Natural killer cell treated with Interleukin-12 subunit alpha and Interleukin-12 subunit beta and Interleukin-15 and Interleukin-18, amount 100 ng/mL, for 72 hours (primary cell): ENCODE measurements at regions not wholly inside any gene's neighbourhood (a gene's known extent, or its start where the extent isn't known, plus 50 kb on each side); places are given as distances from the start of the nearest gene placed in this dataset.
"Not testable (repeated sequence)": the region's sequence is repeated elsewhere in the genome, so short reads cannot be mapped to it uniquely, and the experiment has no call there.

Experiments
- ATAC-seq, 2 donors: fragments of 150-1000 bp; cut with Tn5 transposase in 1 of 2; sonication (Bioruptor Pico), chemical (Tn5 transposase) in 1 of 2; 2 replicates each; pipeline ENCODE4 v1.10.0; 2021
- DNase-seq: peaks from one replicate; pipeline ENCODE4 v3.0.0; 2022; ENCODE audit warnings: low spot score
- H3K27ac Mint-ChIP-seq, 2 donors: 1 replicate in 1 of 2; 2 replicates in 1 of 2; pipeline ENCODE4 v1.8.0; 2022; ENCODE audit warnings: mixed read lengths in 2 of 2, mild to moderate bottlenecking in 1 of 2, moderate library complexity in 1 of 2
- H3K27me3 Mint-ChIP-seq, 2 donors: 1 replicate in 1 of 2; 2 replicates in 1 of 2; pipeline ENCODE4 v1.8.0; 2022; ENCODE audit warnings: mixed read lengths in 2 of 2
- H3K36me3 Mint-ChIP-seq: one replicate; pipeline ENCODE4 v1.8.0; 2022; ENCODE audit warnings: mixed read lengths
- H3K4me1 Mint-ChIP-seq, 2 donors: 1 replicate in 1 of 2; 2 replicates in 1 of 2; pipeline ENCODE4 v1.8.0; 2022; ENCODE audit warnings: low read depth in 2 of 2, mixed read lengths in 2 of 2, mild to moderate bottlenecking in 1 of 2
- H3K4me3 Mint-ChIP-seq: one replicate; pipeline ENCODE4 v1.8.0; 2022; ENCODE audit warnings: mixed read lengths
- H3K9me3 Mint-ChIP-seq: 2 replicates; pipeline ENCODE4 v1.8.0; 2022; ENCODE audit warnings: mixed read lengths

GRCh38 chr2:82797469-82797868 lies 1661.6 kb downstream of the SUCLG1 start:
- Mint-ChIP-seq H3K9me3 (peaks cover 7% of the 10 kb centered on the region), H3K27me3 (no peaks in the 10 kb centered on the region), H3K4me3 (no peak overlapping the region), H3K36me3 (peaks cover 6% of the 10 kb centered on the region), H3K27ac (no peak overlapping the region), H3K4me1 (no peaks in the 10 kb centered on the region)
- ATAC-seq (no peak), DNase-seq (no peak)

- no peak for ATAC-seq
- Mint-ChIP-seq H3K4me3 (no peak overlapping the region), H3K9me3 (peaks cover 3% of the 10 kb centered on the region)
These were observed 1662.9 kb downstream of the SUCLG1 start for GRCh38 chr2:82796132-82796531.

GRCh38 chr2:82795446-82795845 lies 1663.6 kb downstream of the SUCLG1 start:
- DNase-seq (no peak), ATAC-seq (no peak)
- no peaks in the 10 kb centered on the region for H3K36me3 Mint-ChIP-seq
- no peak overlapping the region for H3K4me3 Mint-ChIP-seq
- H3K4me1 Mint-ChIP-seq, result no peaks in the 10 kb centered on the region
- H3K9me3 Mint-ChIP-seq, result peaks cover 3% of the 10 kb centered on the region
- H3K27ac Mint-ChIP-seq, result no peak overlapping the region
- no peaks in the 10 kb centered on the region for H3K27me3 Mint-ChIP-seq

More at GRCh38 chr2:82796132-82796531, 1662.9 kb downstream of the SUCLG1 start:
- no peak for DNase-seq
- H3K36me3 Mint-ChIP-seq, result no peaks in the 10 kb centered on the region
- H3K27me3 Mint-ChIP-seq, result no peaks in the 10 kb centered on the region
- H3K4me1 Mint-ChIP-seq, result no peaks in the 10 kb centered on the region
- H3K27ac Mint-ChIP-seq, result no peak overlapping the region

GRCh38 chr2:82793711-82794435 lies 1665.2 kb downstream of the SUCLG1 start:
- ATAC-seq (no peak), DNase-seq (no peak)
- Mint-ChIP-seq H3K4me1 (no peaks in the 10 kb centered on the region), H3K36me3 (no peaks in the 10 kb centered on the region), H3K27ac (no peak overlapping the region), H3K9me3 (peaks cover 4% of the 10 kb centered on the region), H3K4me3 (no peak overlapping the region), H3K27me3 (no peaks in the 10 kb centered on the region)

GRCh38 chr2:82792316-82792715 lies 1666.8 kb downstream of the SUCLG1 start:
- peaks cover 9% of the 10 kb centered on the region for H3K9me3 Mint-ChIP-seq

GRCh38 chr2:82790206-82791021 lies 1668.7 kb downstream of the SUCLG1 start:
- H3K27me3 Mint-ChIP-seq, result no peaks in the 10 kb centered on the region
- H3K27ac Mint-ChIP-seq, result no peak overlapping the region
- no peak overlapping the region for H3K4me3 Mint-ChIP-seq
- H3K4me1 Mint-ChIP-seq, result no peaks in the 10 kb centered on the region
- H3K36me3 Mint-ChIP-seq, result no peaks in the 10 kb centered on the region
- peaks cover 9% of the 10 kb centered on the region for H3K9me3 Mint-ChIP-seq
- DNase-seq (no peak), ATAC-seq (no peak)

More at GRCh38 chr2:82792316-82792715, 1666.8 kb downstream of the SUCLG1 start:
- Mint-ChIP-seq H3K36me3 (no peaks in the 10 kb centered on the region), H3K4me1 (no peaks in the 10 kb centered on the region), H3K4me3 (no peak overlapping the region), H3K27me3 (no peaks in the 10 kb centered on the region), H3K27ac (no peak overlapping the region)
- ATAC-seq (no peak), DNase-seq (no peak)

GRCh38 chr2:82789851-82790205 lies 1669.3 kb downstream of the SUCLG1 start:
- DNase-seq (no peak), ATAC-seq (no peak)
- H3K4me1 Mint-ChIP-seq, result no peaks in the 10 kb centered on the region
- H3K9me3 Mint-ChIP-seq, result peaks cover 9% of the 10 kb centered on the region
- no peak overlapping the region for H3K27ac Mint-ChIP-seq
- H3K36me3 Mint-ChIP-seq, result no peaks in the 10 kb centered on the region
- H3K27me3 Mint-ChIP-seq, result no peaks in the 10 kb centered on the region
- H3K4me3 Mint-ChIP-seq, result no peak overlapping the region

- no peak for ATAC-seq
- Mint-ChIP-seq H3K27me3 (no peaks in the 10 kb centered on the region), H3K27ac (no peak overlapping the region), H3K36me3 (no peaks in the 10 kb centered on the region), H3K9me3 (peaks cover 10% of the 10 kb centered on the region), H3K4me3 (no peak overlapping the region), H3K4me1 (no peaks in the 10 kb centered on the region)
- DNase-seq, result no peak
These were observed 1677.7 kb downstream of the SUCLG1 start for GRCh38 chr2:82781176-82781915.

GRCh38 chr2:82780050-82780449 lies 1679.0 kb downstream of the SUCLG1 start:
- H3K27ac Mint-ChIP-seq, result no peak overlapping the region
- H3K36me3 Mint-ChIP-seq, result peaks cover 3% of the 10 kb centered on the region
- ATAC-seq (no peak), DNase-seq (no peak)
- peaks cover 16% of the 10 kb centered on the region for H3K9me3 Mint-ChIP-seq
- no peak overlapping the region for H3K4me3 Mint-ChIP-seq
- no peaks in the 10 kb centered on the region for H3K4me1 Mint-ChIP-seq
- no peaks in the 10 kb centered on the region for H3K27me3 Mint-ChIP-seq

GRCh38 chr2:82752396-82752795 lies 1706.7 kb downstream of the SUCLG1 start:
- peaks cover 12% of the 10 kb centered on the region for H3K36me3 Mint-ChIP-seq
- DNase-seq, result no peak
- H3K4me1 Mint-ChIP-seq, result no peaks in the 10 kb centered on the region
- no peak for ATAC-seq
- H3K27ac Mint-ChIP-seq, result no peak overlapping the region
- no peaks in the 10 kb centered on the region for H3K27me3 Mint-ChIP-seq
- H3K4me3 Mint-ChIP-seq, result no peak overlapping the region
- peaks cover 30% of the 10 kb centered on the region for H3K9me3 Mint-ChIP-seq

GRCh38 chr2:82748653-82749052 lies 1710.4 kb downstream of the SUCLG1 start:
- H3K27me3 Mint-ChIP-seq, result no peaks in the 10 kb centered on the region
- no peak overlapping the region for H3K4me3 Mint-ChIP-seq
- H3K36me3 Mint-ChIP-seq, result peaks cover 12% of the 10 kb centered on the region
- no peak overlapping the region for H3K27ac Mint-ChIP-seq
- peaks cover 28% of the 10 kb centered on the region for H3K9me3 Mint-ChIP-seq
- no peaks in the 10 kb centered on the region for H3K4me1 Mint-ChIP-seq
- ATAC-seq (no peak), DNase-seq (no peak)

- DNase-seq, result no peak
- Mint-ChIP-seq H3K36me3 (no peaks in the 10 kb centered on the region), H3K27me3 (no peaks in the 10 kb centered on the region), H3K9me3 (peaks cover 7% of the 10 kb centered on the region), H3K4me3 (no peak overlapping the region), H3K4me1 (no peaks in the 10 kb centered on the region), H3K27ac (no peak overlapping the region)
- no peak for ATAC-seq
These were observed 1718.6 kb downstream of the SUCLG1 start for GRCh38 chr2:82740527-82740926.

- H3K4me1 Mint-ChIP-seq, H3K36me3 Mint-ChIP-seq: not testable (repeated sequence)
These were observed 1721.1 kb downstream of the SUCLG1 start for GRCh38 chr2:82737965-82738364.

GRCh38 chr2:82735336-82735735 lies 1723.7 kb downstream of the SUCLG1 start:
- Mint-ChIP-seq H3K36me3 (no peaks in the 10 kb centered on the region), H3K4me1 (no peaks in the 10 kb centered on the region), H3K4me3 (no peak overlapping the region), H3K27me3 (no peaks in the 10 kb centered on the region), H3K27ac (no peak overlapping the region), H3K9me3 (peaks cover 10% of the 10 kb centered on the region)
- ATAC-seq, result no peak
- DNase-seq, result no peak

More at GRCh38 chr2:82737965-82738364, 1721.1 kb downstream of the SUCLG1 start:
- not testable (repeated sequence) for H3K4me3 Mint-ChIP-seq, ATAC-seq, H3K27ac Mint-ChIP-seq, DNase-seq, H3K27me3 Mint-ChIP-seq, H3K9me3 Mint-ChIP-seq
